ENCODE measurements at regions not wholly inside any gene's neighbourhood (a gene's known extent, or its start where the extent isn't known, plus 50 kb on each side); places are given as distances from the start of the nearest gene placed in this dataset.

- no peaks in the 10 kb centered on the region for H3K9me3 ChIP-seq
- no peak for TF ChIP-seq CTCF (IDR thresholded peaks at IDR 0.05)
- intact Hi-C loops (cut with DNase I), result no loop called here
- ATAC-seq, result no peak
- no peaks in the 10 kb centered on the region for H3K36me3 ChIP-seq
- no peak overlapping the region for H3K27ac ChIP-seq
- no peaks in the 10 kb centered on the region for H3K4me1 ChIP-seq
- no peak overlapping the region for H3K4me3 ChIP-seq
- no peaks in the 10 kb centered on the region for H3K27me3 ChIP-seq
- no peak for DNase-seq
Observed at GRCh38 chr10:35705671-35706070, 63.6 kb upstream of the FZD8 start.

GRCh38 chr10:35705051-35705450 is 63.0 kb upstream of the FZD8 start:
- no peak for ATAC-seq
- no peak for TF ChIP-seq CTCF (IDR thresholded peaks at IDR 0.05)
- no peaks in the 10 kb centered on the region for H3K36me3 ChIP-seq
- no peaks in the 10 kb centered on the region for H3K27me3 ChIP-seq
- DNase-seq, result no peak
- no peak overlapping the region for H3K4me3 ChIP-seq
- H3K9me3 ChIP-seq, result no peaks in the 10 kb centered on the region
- no peak overlapping the region for H3K27ac ChIP-seq
- H3K4me1 ChIP-seq, result no peaks in the 10 kb centered on the region
- intact Hi-C loops (cut with DNase I), result no loop called here

- H3K9me3 ChIP-seq, result no peaks in the 10 kb centered on the region
- no peak overlapping the region for H3K27ac ChIP-seq
- no peaks in the 10 kb centered on the region for H3K27me3 ChIP-seq
- H3K4me1 ChIP-seq, result no peaks in the 10 kb centered on the region
- H3K36me3 ChIP-seq, result no peaks in the 10 kb centered on the region
- DNase-seq, result no peak
- TF ChIP-seq CTCF (IDR thresholded peaks at IDR 0.05), result no peak
- no peak for ATAC-seq
- intact Hi-C loops (cut with DNase I), result no loop called here
- no peak overlapping the region for H3K4me3 ChIP-seq
Observed at GRCh38 chr10:35704401-35704800, 62.3 kb upstream of the FZD8 start.

GRCh38 chr10:35700487-35700882 is 58.4 kb upstream of the FZD8 start:
- no peak for ATAC-seq
- intact Hi-C loops (cut with DNase I), result no loop called here
- no peak overlapping the region for H3K4me3 ChIP-seq
- DNase-seq, result no peak
- H3K36me3 ChIP-seq, result no peaks in the 10 kb centered on the region
- no peaks in the 10 kb centered on the region for H3K4me1 ChIP-seq
- H3K9me3 ChIP-seq, result no peaks in the 10 kb centered on the region
- no peaks in the 10 kb centered on the region for H3K27me3 ChIP-seq
- TF ChIP-seq CTCF (IDR thresholded peaks at IDR 0.05), result no peak
- H3K27ac ChIP-seq, result no peak overlapping the region

- H3K9me3 ChIP-seq, result no peaks in the 10 kb centered on the region
- H3K36me3 ChIP-seq, result no peaks in the 10 kb centered on the region
- ATAC-seq (no peak), DNase-seq (no peak)
- no peaks in the 10 kb centered on the region for H3K27me3 ChIP-seq
- no peaks in the 10 kb centered on the region for H3K4me1 ChIP-seq
- H3K27ac ChIP-seq, result no peak overlapping the region
- no peak for TF ChIP-seq CTCF (IDR thresholded peaks at IDR 0.05)
- intact Hi-C loops (cut with DNase I), result no loop called here
- no peak overlapping the region for H3K4me3 ChIP-seq
Observed at GRCh38 chr10:35699848-35700486, 57.9 kb upstream of the FZD8 start.

All from left lung (tissue), 4 donors.